ENCODE measurements at regions not wholly inside any gene's neighbourhood (a gene's known extent, or its start where the extent isn't known, plus 50 kb on each side); places are given as distances from the start of the nearest gene placed in this dataset.

- no peak for DNase-seq (ENCODE audit: low read depth)
These were observed 474.3 kb upstream of the MGMT start for GRCh38 chr10:128992770-128993169.

GRCh38 chr10:128993443-128993842, 473.6 kb upstream of the MGMT start:
- DNase-seq (ENCODE audit: low read depth) = no peak

GRCh38 chr10:128993911-128994538, 473.0 kb upstream of the MGMT start:
- no peak for DNase-seq (ENCODE audit: low read depth)

- no peak for DNase-seq (ENCODE audit: low read depth)
These were observed 472.4 kb upstream of the MGMT start for GRCh38 chr10:128994598-128995143.

- DNase-seq (ENCODE audit: low read depth) = no peak
These were observed 471.4 kb upstream of the MGMT start for GRCh38 chr10:128995676-128996075.

GRCh38 chr10:128996092-128996491, 470.9 kb upstream of the MGMT start:
- no peak for DNase-seq (ENCODE audit: low read depth)

- no peak for DNase-seq (ENCODE audit: low read depth)
These were observed 468.8 kb upstream of the MGMT start for GRCh38 chr10:128998101-128998805.

- DNase-seq (ENCODE audit: low read depth) = no peak
These were observed 462.6 kb upstream of the MGMT start for GRCh38 chr10:129004398-129004797.

GRCh38 chr10:129005080-129005479, 462.0 kb upstream of the MGMT start:
- no peak for DNase-seq (ENCODE audit: low read depth)

GRCh38 chr10:129005804-129006203, 461.2 kb upstream of the MGMT start:
- no peak for DNase-seq (ENCODE audit: low read depth)

GRCh38 chr10:129018511-129018910, 448.5 kb upstream of the MGMT start:
- no peak for DNase-seq (ENCODE audit: low read depth)

- DNase-seq (ENCODE audit: low read depth) = no peak
These were observed 446.2 kb upstream of the MGMT start for GRCh38 chr10:129020651-129021330.

GRCh38 chr10:129021594-129022304, 445.3 kb upstream of the MGMT start:
- DNase-seq (ENCODE audit: low read depth) = no peak

- no peak for DNase-seq (ENCODE audit: low read depth)
These were observed 444.0 kb upstream of the MGMT start for GRCh38 chr10:129023082-129023481.

GRCh38 chr10:129024046-129024445, 443.0 kb upstream of the MGMT start:
- DNase-seq (ENCODE audit: low read depth) = no peak

GRCh38 chr10:129025787-129026186, 441.3 kb upstream of the MGMT start:
- no peak for DNase-seq (ENCODE audit: low read depth)

GRCh38 chr10:129027906-129028305, 439.1 kb upstream of the MGMT start:
- no peak for DNase-seq (ENCODE audit: low read depth)

- DNase-seq (ENCODE audit: low read depth) = no peak
These were observed 438.6 kb upstream of the MGMT start for GRCh38 chr10:129028451-129028850.

- no peak for DNase-seq (ENCODE audit: low read depth)
These were observed 438.0 kb upstream of the MGMT start for GRCh38 chr10:129029051-129029450.

- DNase-seq (ENCODE audit: low read depth) = no peak
These were observed 437.0 kb upstream of the MGMT start for GRCh38 chr10:129029851-129030602.

- DNase-seq (ENCODE audit: low read depth) = no peak
These were observed 436.5 kb upstream of the MGMT start for GRCh38 chr10:129030603-129030895.
